ENCODE measurements at regions not wholly inside any gene's neighbourhood (a gene's known extent, or its start where the extent isn't known, plus 50 kb on each side); places are given as distances from the start of the nearest gene placed in this dataset.

GRCh38 chr3:178274711-178275110 lies 261.5 kb upstream of the KCNMB2 start:
- Histone ChIP-seq H3K4me3 (replicated peaks in 1 of 3; ENCODE audit: insufficient read depth in 1 of 3, low read depth in 1 of 3, low read length in 3 of 3) (no peak overlapping the region), H3K4me2 (ENCODE audit: insufficient read depth, low read length) (no peak overlapping the region), H3K4me1 (ENCODE audit: control insufficient read depth, extremely low read depth, insufficient read depth, low read length) (peaks cover 15% of the 10 kb centered on the region), H3K27ac (ENCODE audit: insufficient read depth, low read depth, low read length) (peak overlapping the region; percentile 38), H3K9me1 (replicated peaks; ENCODE audit: control insufficient read depth, extremely low read depth, insufficient read depth, low read length) (no peaks in the 10 kb centered on the region), H3K36me3 (ENCODE audit: control insufficient read depth in 2 of 2, extremely low read depth in 1 of 2, insufficient read depth in 2 of 2, low read length in 2 of 2) (no peaks in the 10 kb centered on the region), H3K9ac (replicated peaks; ENCODE audit: extremely low read depth, insufficient read depth, low read length) (no peak overlapping the region), H3K79me2 (ENCODE audit: control insufficient read depth, insufficient read depth, low read length) (no peaks in the 10 kb centered on the region), H4K20me1 (replicated peaks; ENCODE audit: control insufficient read depth, extremely low read depth, insufficient read depth, low read length) (no peaks in the 10 kb centered on the region), H3K9me3 (replicated peaks; ENCODE audit: control insufficient read depth, insufficient read depth, low read length) (no peaks in the 10 kb centered on the region), H3K27me3 (ENCODE audit: control insufficient read depth in 2 of 2, insufficient read depth in 2 of 2, low read length in 2 of 2) (no peaks in the 10 kb centered on the region), H2AFZ (ENCODE audit: low read depth, low read length) (no peak overlapping the region)
- intact Hi-C loops (cut with micrococcal nuclease) (loop anchor here (1.0 kb wide), 1 partner anchor 50 kb away; no protein-coding TSS in a partner anchor), dilution Hi-C loops (cut with MboI; ENCODE audit: extremely low pct_ligation_motif_present, low sequenced_read_pairs) (no loop called here)
- CTCF ChIA-PET, result interaction anchor here (1.5 to 2.4 kb wide), 2 partner anchors 12 to 196 kb away, joined by 3 to 6 read pairs; no protein-coding TSS in a partner anchor
- FAIRE-seq, result peak; percentile 74
- POLR2A ChIA-PET, result interaction anchor here (0.6 kb wide), 1 partner anchor 794 kb away, joined by 3 read pairs; no protein-coding TSS in a partner anchor
- peak; percentile 65 for DNase-seq (ENCODE audit: low read depth, low spot score)
- BruUV-seq (replicated peaks), result no TSS peak
- peak; percentile 65 for TF ChIP-seq JUN (IDR thresholded peaks at IDR 0.05; ENCODE audit: borderline replicate concordance, insufficient read depth, insufficient read length, low read depth)
- TF ChIP-seq FOS (IDR thresholded peaks at IDR 0.05; ENCODE audit: borderline replicate concordance, insufficient read depth, low read length), result peak; percentile 58
- TF ChIP-seq, protein P1, sequence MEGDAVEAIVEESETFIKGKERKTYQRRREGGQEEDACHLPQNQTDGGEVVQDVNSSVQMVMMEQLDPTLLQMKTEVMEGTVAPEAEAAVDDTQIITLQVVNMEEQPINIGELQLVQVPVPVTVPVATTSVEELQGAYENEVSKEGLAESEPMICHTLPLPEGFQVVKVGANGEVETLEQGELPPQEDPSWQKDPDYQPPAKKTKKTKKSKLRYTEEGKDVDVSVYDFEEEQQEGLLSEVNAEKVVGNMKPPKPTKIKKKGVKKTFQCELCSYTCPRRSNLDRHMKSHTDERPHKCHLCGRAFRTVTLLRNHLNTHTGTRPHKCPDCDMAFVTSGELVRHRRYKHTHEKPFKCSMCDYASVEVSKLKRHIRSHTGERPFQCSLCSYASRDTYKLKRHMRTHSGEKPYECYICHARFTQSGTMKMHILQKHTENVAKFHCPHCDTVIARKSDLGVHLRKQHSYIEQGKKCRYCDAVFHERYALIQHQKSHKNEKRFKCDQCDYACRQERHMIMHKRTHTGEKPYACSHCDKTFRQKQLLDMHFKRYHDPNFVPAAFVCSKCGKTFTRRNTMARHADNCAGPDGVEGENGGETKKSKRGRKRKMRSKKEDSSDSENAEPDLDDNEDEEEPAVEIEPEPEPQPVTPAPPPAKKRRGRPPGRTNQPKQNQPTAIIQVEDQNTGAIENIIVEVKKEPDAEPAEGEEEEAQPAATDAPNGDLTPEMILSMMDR (IDR thresholded peaks at IDR 0.05; ENCODE audit: extremely low read depth in 1 of 2, insufficient read depth in 1 of 2, low read depth in 1 of 2, low read length in 2 of 2), result no peak
- TF ChIP-seq MAX (IDR thresholded peaks at IDR 0.05; ENCODE audit: insufficient read depth, insufficient read length), result no peak
- peak; percentile 90 for TF ChIP-seq GATA2 (IDR thresholded peaks at IDR 0.05; ENCODE audit: insufficient read depth, insufficient read length, low read depth, low read length)
